Fibroblast of lung (primary cell): ENCODE measurements at regions not wholly inside any gene's neighbourhood (a gene's known extent, or its start where the extent isn't known, plus 50 kb on each side); places are given as distances from the start of the nearest gene placed in this dataset.

Experiments used
- EZH2 ChIP-seq: IDR thresholded peaks from 2 replicates; pipeline ENCODE4 v1.5.1; 2012; ENCODE audit warnings: low read length, control low read depth, mild to moderate bottlenecking; ENCODE audit errors: missing control alignments
- TF ChIP-seq, protein P1 (sequence below), 2 donors: IDR thresholded peaks in 1 of 2; conservative IDR thresholded peaks in 1 of 2; 1 replicate in 1 of 2; 2 replicates in 1 of 2; pipeline ENCODE4 v1.5.1; 2011 to 2012; ENCODE audit warnings: low read length in 2 of 2, control low read depth in 1 of 2, inconsistent platforms in 1 of 2, low read depth in 1 of 2, mild to moderate bottlenecking in 1 of 2

DNA sequence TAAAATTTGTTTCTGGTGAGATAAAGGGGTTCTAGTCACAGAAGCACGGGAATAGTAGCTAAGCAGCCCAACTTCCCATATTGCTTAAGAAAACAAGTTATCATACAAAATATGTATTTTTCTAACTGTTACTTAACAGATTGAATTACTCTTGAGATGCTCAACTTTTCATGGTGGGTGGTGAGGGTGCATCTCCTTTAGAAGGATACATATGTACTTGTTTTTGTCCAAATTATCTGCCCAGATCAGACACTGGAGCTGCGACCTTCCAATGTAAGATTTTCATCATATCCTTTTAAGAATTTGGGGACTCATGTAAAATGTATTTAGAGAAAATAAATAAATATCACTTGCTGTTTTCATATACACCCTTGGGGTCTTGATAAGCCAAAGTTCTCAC, 252.2 kb upstream of the SOX2 start:
- TF ChIP-seq, protein P1, sequence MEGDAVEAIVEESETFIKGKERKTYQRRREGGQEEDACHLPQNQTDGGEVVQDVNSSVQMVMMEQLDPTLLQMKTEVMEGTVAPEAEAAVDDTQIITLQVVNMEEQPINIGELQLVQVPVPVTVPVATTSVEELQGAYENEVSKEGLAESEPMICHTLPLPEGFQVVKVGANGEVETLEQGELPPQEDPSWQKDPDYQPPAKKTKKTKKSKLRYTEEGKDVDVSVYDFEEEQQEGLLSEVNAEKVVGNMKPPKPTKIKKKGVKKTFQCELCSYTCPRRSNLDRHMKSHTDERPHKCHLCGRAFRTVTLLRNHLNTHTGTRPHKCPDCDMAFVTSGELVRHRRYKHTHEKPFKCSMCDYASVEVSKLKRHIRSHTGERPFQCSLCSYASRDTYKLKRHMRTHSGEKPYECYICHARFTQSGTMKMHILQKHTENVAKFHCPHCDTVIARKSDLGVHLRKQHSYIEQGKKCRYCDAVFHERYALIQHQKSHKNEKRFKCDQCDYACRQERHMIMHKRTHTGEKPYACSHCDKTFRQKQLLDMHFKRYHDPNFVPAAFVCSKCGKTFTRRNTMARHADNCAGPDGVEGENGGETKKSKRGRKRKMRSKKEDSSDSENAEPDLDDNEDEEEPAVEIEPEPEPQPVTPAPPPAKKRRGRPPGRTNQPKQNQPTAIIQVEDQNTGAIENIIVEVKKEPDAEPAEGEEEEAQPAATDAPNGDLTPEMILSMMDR (conservative IDR thresholded peaks at IDR 0.05 in 1 of 2, IDR thresholded peaks at IDR 0.05 in 1 of 2; ENCODE audit: low read depth in 1 of 2, low read length in 2 of 2), result no peak
- TF ChIP-seq EZH2, result no peak
